T-helper 17 cell (primary cell): ENCODE measurements at regions not wholly inside any gene's neighbourhood (a gene's known extent, or its start where the extent isn't known, plus 50 kb on each side); places are given as distances from the start of the nearest gene placed in this dataset.

Experiments used
- ATAC-seq: fragments of 150-1000 bp; cut with Tn5 transposase; 2 replicates; pipeline ENCODE4 v1.10.0; 2021; ENCODE audit warnings: mild to moderate bottlenecking, moderate library complexity
- DNase-seq, 3 donors: peaks; one replicate each; pipeline versions ENCODE4 v3.0.0 to v3.0.0-alpha.2; 2020 to 2021
- H3K9me3 ChIP-seq: one replicate; pipeline ENCODE4 v1.7.0; 2013; ENCODE audit warnings: low read length, mild to moderate bottlenecking; ENCODE audit not compliant: control insufficient read depth, poor library complexity, severe bottlenecking
- H3K27ac Mint-ChIP-seq: one replicate; pipeline ENCODE4 v1.8.0; 2022; ENCODE audit warnings: mild to moderate bottlenecking, moderate library complexity, mixed read lengths
- H3K27me3 Mint-ChIP-seq: one replicate; pipeline ENCODE4 v1.8.0; 2022; ENCODE audit warnings: mixed read lengths
- H3K36me3 Mint-ChIP-seq: one replicate; pipeline ENCODE4 v1.8.0; 2022; ENCODE audit warnings: low read depth, mixed read lengths
- H3K4me1 Mint-ChIP-seq: one replicate; pipeline ENCODE4 v1.8.0; 2022; ENCODE audit warnings: mild to moderate bottlenecking, mixed read lengths
- H3K4me3 Mint-ChIP-seq: one replicate; pipeline ENCODE4 v1.8.0; 2022; ENCODE audit warnings: mild to moderate bottlenecking, moderate library complexity, mixed read lengths

- Mint-ChIP-seq H3K27me3 (no peaks in the 10 kb centered on the region), H3K4me3 (no peak overlapping the region), H3K36me3 (no peaks in the 10 kb centered on the region), H3K4me1 (no peaks in the 10 kb centered on the region), H3K27ac (no peak overlapping the region)
- H3K9me3 ChIP-seq: no peaks in the 10 kb centered on the region
- no peak for DNase-seq
- no peak for ATAC-seq
Observed at GRCh38 chr21:24223624-24224023, 1383.7 kb downstream of the MRPL39 start.

- Mint-ChIP-seq H3K27ac (no peak overlapping the region), H3K4me3 (no peak overlapping the region), H3K4me1 (no peaks in the 10 kb centered on the region), H3K27me3 (no peaks in the 10 kb centered on the region), H3K36me3 (no peaks in the 10 kb centered on the region)
- no peaks in the 10 kb centered on the region for H3K9me3 ChIP-seq
- ATAC-seq (no peak), DNase-seq (no peak)
Observed at GRCh38 chr21:24222676-24223075, 1384.6 kb downstream of the MRPL39 start.

GRCh38 chr21:24220446-24220845 lies 1386.8 kb downstream of the MRPL39 start:
- no peaks in the 10 kb centered on the region for H3K4me1 Mint-ChIP-seq
- H3K9me3 ChIP-seq: no peaks in the 10 kb centered on the region
- ATAC-seq: no peak
- H3K27me3 Mint-ChIP-seq: no peaks in the 10 kb centered on the region
- no peaks in the 10 kb centered on the region for H3K36me3 Mint-ChIP-seq
- no peak for DNase-seq
- H3K27ac Mint-ChIP-seq: no peak overlapping the region
- H3K4me3 Mint-ChIP-seq: no peak overlapping the region

GRCh38 chr21:24217151-24217550 lies 1390.1 kb downstream of the MRPL39 start:
- no peak overlapping the region for H3K27ac Mint-ChIP-seq
- no peak for ATAC-seq
- H3K4me3 Mint-ChIP-seq: no peak overlapping the region
- DNase-seq: no peak
- H3K36me3 Mint-ChIP-seq: no peaks in the 10 kb centered on the region
- no peaks in the 10 kb centered on the region for H3K27me3 Mint-ChIP-seq
- H3K9me3 ChIP-seq: no peaks in the 10 kb centered on the region
- peaks cover 2% of the 10 kb centered on the region for H3K4me1 Mint-ChIP-seq

GRCh38 chr21:24210130-24210529 lies 1397.2 kb downstream of the MRPL39 start:
- DNase-seq (no peak), ATAC-seq (no peak)
- no peaks in the 10 kb centered on the region for H3K27me3 Mint-ChIP-seq

GRCh38 chr21:24208562-24209260 lies 1398.6 kb downstream of the MRPL39 start:
- H3K27ac Mint-ChIP-seq: no peak overlapping the region
- no peaks in the 10 kb centered on the region for H3K9me3 ChIP-seq
- ATAC-seq: no peak
- no peaks in the 10 kb centered on the region for H3K27me3 Mint-ChIP-seq
- H3K36me3 Mint-ChIP-seq: no peaks in the 10 kb centered on the region
- H3K4me3 Mint-ChIP-seq: no peak overlapping the region
- peaks cover 2% of the 10 kb centered on the region for H3K4me1 Mint-ChIP-seq
- no peak for DNase-seq

More at GRCh38 chr21:24210130-24210529, 1397.2 kb downstream of the MRPL39 start:
- no peaks in the 10 kb centered on the region for H3K36me3 Mint-ChIP-seq
- no peak overlapping the region for H3K27ac Mint-ChIP-seq
- H3K4me1 Mint-ChIP-seq: peaks cover 2% of the 10 kb centered on the region
- H3K9me3 ChIP-seq: no peaks in the 10 kb centered on the region
- no peak overlapping the region for H3K4me3 Mint-ChIP-seq

- H3K27ac Mint-ChIP-seq: no peak overlapping the region
- no peaks in the 10 kb centered on the region for H3K27me3 Mint-ChIP-seq
- ATAC-seq (no peak), DNase-seq (no peak)
- H3K4me1 Mint-ChIP-seq: no peaks in the 10 kb centered on the region
- no peak overlapping the region for H3K4me3 Mint-ChIP-seq
- no peaks in the 10 kb centered on the region for H3K36me3 Mint-ChIP-seq
- no peaks in the 10 kb centered on the region for H3K9me3 ChIP-seq
Observed at GRCh38 chr21:24205319-24205718, 1402.0 kb downstream of the MRPL39 start.

- DNase-seq (no peak), ATAC-seq (no peak)
- no peak overlapping the region for H3K4me3 Mint-ChIP-seq
- H3K27ac Mint-ChIP-seq: no peak overlapping the region
- no peaks in the 10 kb centered on the region for H3K27me3 Mint-ChIP-seq
- no peaks in the 10 kb centered on the region for H3K4me1 Mint-ChIP-seq
- no peaks in the 10 kb centered on the region for H3K36me3 Mint-ChIP-seq
- no peaks in the 10 kb centered on the region for H3K9me3 ChIP-seq
Observed at GRCh38 chr21:24204641-24205040, 1402.6 kb downstream of the MRPL39 start.

GRCh38 chr21:24200052-24200451 lies 1407.2 kb downstream of the MRPL39 start:
- H3K4me1 Mint-ChIP-seq: no peaks in the 10 kb centered on the region
- ATAC-seq (no peak), DNase-seq (no peak)
- H3K36me3 Mint-ChIP-seq: no peaks in the 10 kb centered on the region
- no peak overlapping the region for H3K4me3 Mint-ChIP-seq
- no peaks in the 10 kb centered on the region for H3K27me3 Mint-ChIP-seq
- no peak overlapping the region for H3K27ac Mint-ChIP-seq
- H3K9me3 ChIP-seq: no peaks in the 10 kb centered on the region

GRCh38 chr21:24197923-24198322 lies 1409.4 kb downstream of the MRPL39 start:
- ATAC-seq (no peak), DNase-seq (no peak)
- H3K4me1 Mint-ChIP-seq: no peaks in the 10 kb centered on the region
- H3K9me3 ChIP-seq: no peaks in the 10 kb centered on the region
- H3K27ac Mint-ChIP-seq: no peak overlapping the region
- no peak overlapping the region for H3K4me3 Mint-ChIP-seq
- no peaks in the 10 kb centered on the region for H3K36me3 Mint-ChIP-seq
- no peaks in the 10 kb centered on the region for H3K27me3 Mint-ChIP-seq

GRCh38 chr21:24197132-24197643 lies 1410.1 kb downstream of the MRPL39 start:
- H3K36me3 Mint-ChIP-seq: no peaks in the 10 kb centered on the region
- DNase-seq: no peak
- ATAC-seq: no peak
- no peak overlapping the region for H3K27ac Mint-ChIP-seq
- H3K27me3 Mint-ChIP-seq: no peaks in the 10 kb centered on the region
- no peaks in the 10 kb centered on the region for H3K9me3 ChIP-seq
- H3K4me3 Mint-ChIP-seq: no peak overlapping the region
- no peaks in the 10 kb centered on the region for H3K4me1 Mint-ChIP-seq

GRCh38 chr21:24188506-24188905 lies 1418.8 kb downstream of the MRPL39 start:
- Mint-ChIP-seq H3K27ac (no peak overlapping the region), H3K36me3 (no peaks in the 10 kb centered on the region), H3K4me1 (no peaks in the 10 kb centered on the region)

GRCh38 chr21:24183077-24183476 lies 1424.2 kb downstream of the MRPL39 start:
- no peaks in the 10 kb centered on the region for H3K36me3 Mint-ChIP-seq
- DNase-seq: no peak
- no peak overlapping the region for H3K4me3 Mint-ChIP-seq
- ATAC-seq: no peak
- H3K9me3 ChIP-seq: no peaks in the 10 kb centered on the region
- H3K4me1 Mint-ChIP-seq: no peaks in the 10 kb centered on the region
- no peaks in the 10 kb centered on the region for H3K27me3 Mint-ChIP-seq
- no peak overlapping the region for H3K27ac Mint-ChIP-seq

More at GRCh38 chr21:24188506-24188905, 1418.8 kb downstream of the MRPL39 start:
- DNase-seq (no peak), ATAC-seq (no peak)
- Mint-ChIP-seq H3K4me3 (no peak overlapping the region), H3K27me3 (no peaks in the 10 kb centered on the region)
- no peaks in the 10 kb centered on the region for H3K9me3 ChIP-seq

- H3K36me3 Mint-ChIP-seq: no peaks in the 10 kb centered on the region
- H3K27ac Mint-ChIP-seq: no peak overlapping the region
- H3K27me3 Mint-ChIP-seq: no peaks in the 10 kb centered on the region
- ATAC-seq (no peak), DNase-seq (no peak)
- H3K9me3 ChIP-seq: no peaks in the 10 kb centered on the region
- no peaks in the 10 kb centered on the region for H3K4me1 Mint-ChIP-seq
- H3K4me3 Mint-ChIP-seq: no peak overlapping the region
Observed at GRCh38 chr21:24179110-24179509, 1428.2 kb downstream of the MRPL39 start.
